Hepatocyte (in vitro differentiated cells): ENCODE measurements at regions not wholly inside any gene's neighbourhood (a gene's known extent, or its start where the extent isn't known, plus 50 kb on each side); places are given as distances from the start of the nearest gene placed in this dataset.

Source experiments
- EZH2 ChIP-seq: fragments of 200-600 bp; sonication (generic); IDR thresholded peaks from 2 replicates; pipeline ENCODE4 v1.6.1; 2016; ENCODE audit warnings: antibody characterized with exemption, mild to moderate bottlenecking, borderline replicate concordance
- TF ChIP-seq, protein P1 (sequence below): fragments of 200-600 bp; sonication (generic); IDR thresholded peaks from 2 replicates; pipeline ENCODE4 v1.5.1; 2016; ENCODE audit warnings: antibody characterized with exemption, mild to moderate bottlenecking; ENCODE audit not compliant: poor library complexity

DNA sequence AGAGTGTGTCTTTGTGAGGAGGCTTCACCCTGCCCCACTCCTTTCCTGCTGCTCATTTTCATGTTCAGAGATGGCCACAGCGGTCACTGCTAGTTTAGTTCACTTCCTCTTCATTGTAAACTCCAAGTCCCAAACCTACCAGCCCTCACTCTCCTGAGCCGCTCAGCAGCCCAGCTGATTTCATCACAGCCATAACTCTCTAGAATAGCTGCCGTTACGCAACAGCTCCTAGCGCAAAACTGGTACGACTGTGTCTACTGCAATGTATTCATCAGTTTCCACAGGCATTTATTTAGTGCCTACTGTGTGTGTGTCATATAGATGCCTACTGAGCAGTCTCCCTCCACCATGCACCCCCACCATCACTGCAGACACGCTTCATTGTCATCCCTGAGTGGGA lies 233.5 kb upstream of the RPL38 start:
- no peak for TF ChIP-seq EZH2
- TF ChIP-seq, protein P1, sequence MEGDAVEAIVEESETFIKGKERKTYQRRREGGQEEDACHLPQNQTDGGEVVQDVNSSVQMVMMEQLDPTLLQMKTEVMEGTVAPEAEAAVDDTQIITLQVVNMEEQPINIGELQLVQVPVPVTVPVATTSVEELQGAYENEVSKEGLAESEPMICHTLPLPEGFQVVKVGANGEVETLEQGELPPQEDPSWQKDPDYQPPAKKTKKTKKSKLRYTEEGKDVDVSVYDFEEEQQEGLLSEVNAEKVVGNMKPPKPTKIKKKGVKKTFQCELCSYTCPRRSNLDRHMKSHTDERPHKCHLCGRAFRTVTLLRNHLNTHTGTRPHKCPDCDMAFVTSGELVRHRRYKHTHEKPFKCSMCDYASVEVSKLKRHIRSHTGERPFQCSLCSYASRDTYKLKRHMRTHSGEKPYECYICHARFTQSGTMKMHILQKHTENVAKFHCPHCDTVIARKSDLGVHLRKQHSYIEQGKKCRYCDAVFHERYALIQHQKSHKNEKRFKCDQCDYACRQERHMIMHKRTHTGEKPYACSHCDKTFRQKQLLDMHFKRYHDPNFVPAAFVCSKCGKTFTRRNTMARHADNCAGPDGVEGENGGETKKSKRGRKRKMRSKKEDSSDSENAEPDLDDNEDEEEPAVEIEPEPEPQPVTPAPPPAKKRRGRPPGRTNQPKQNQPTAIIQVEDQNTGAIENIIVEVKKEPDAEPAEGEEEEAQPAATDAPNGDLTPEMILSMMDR = no peak
